Cardiac muscle cell (in vitro differentiated cells and primary cell): ENCODE measurements at regions not wholly inside any gene's neighbourhood (a gene's known extent, or its start where the extent isn't known, plus 50 kb on each side); places are given as distances from the start of the nearest gene placed in this dataset.

Source experiments
- DNase-seq, 2 donors: peaks; one replicate each; pipeline versions ENCODE4 v3.0.0 to v3.0.0-alpha.2; 2010 to 2017; ENCODE audit warnings: low read depth in 1 of 2, low spot score in 1 of 2
- H3K27ac ChIP-seq: fragments of 200-600 bp; sonication (generic); 2 replicates; pipeline ENCODE4 v1.5.1; 2016
- H3K27me3 ChIP-seq: fragments of 200-600 bp; sonication (generic); 2 replicates; pipeline ENCODE4 v1.6.0; 2016; ENCODE audit warnings: control low read depth
- H3K36me3 ChIP-seq: fragments of 200-600 bp; sonication (generic); 2 replicates; pipeline ENCODE4 v1.5.1; 2016; ENCODE audit warnings: control low read depth
- H3K4me1 ChIP-seq: fragments of 200-600 bp; sonication (generic); 2 replicates; pipeline ENCODE4 v1.8.1; 2017; ENCODE audit warnings: low read depth, mild to moderate bottlenecking, mixed run types
- H3K4me3 ChIP-seq: fragments of 200-600 bp; sonication (generic); 2 replicates; pipeline ENCODE4 v1.5.1; 2016; ENCODE audit warnings: mild to moderate bottlenecking
- H3K9me3 ChIP-seq: fragments of 200-600 bp; sonication (generic); 2 replicates; pipeline ENCODE4 v1.5.1; 2017; ENCODE audit warnings: low read depth, mild to moderate bottlenecking, control low read depth
- CTCF ChIP-seq: IDR thresholded peaks from 2 replicates; pipeline ENCODE4 v1.5.1; 2012; ENCODE audit warnings: low read depth, mild to moderate bottlenecking, low read length

GRCh38 chr6:19342616-19343015 lies 494.6 kb upstream of the ID4 start:
- Histone ChIP-seq H3K27me3 (no peaks in the 10 kb centered on the region), H3K4me1 (no peaks in the 10 kb centered on the region), H3K9me3 (no peaks in the 10 kb centered on the region), H3K4me3 (no peak overlapping the region), H3K36me3 (no peaks in the 10 kb centered on the region), H3K27ac (no peak overlapping the region)
- peak in 1 of 2 donors; percentile 29 for DNase-seq
- TF ChIP-seq CTCF: no peak

- H3K4me3 ChIP-seq: no peak overlapping the region
- H3K27ac ChIP-seq: no peak overlapping the region
- no peak for DNase-seq
- no peaks in the 10 kb centered on the region for H3K9me3 ChIP-seq
- no peak for TF ChIP-seq CTCF
- H3K4me1 ChIP-seq: peaks cover 11% of the 10 kb centered on the region
- H3K27me3 ChIP-seq: no peaks in the 10 kb centered on the region
- no peaks in the 10 kb centered on the region for H3K36me3 ChIP-seq
These were observed 487.7 kb upstream of the ID4 start for GRCh38 chr6:19349429-19349828.

GRCh38 chr6:19354181-19354580 lies 483.0 kb upstream of the ID4 start:
- H3K27me3 ChIP-seq: no peaks in the 10 kb centered on the region
- TF ChIP-seq CTCF: no peak
- no peaks in the 10 kb centered on the region for H3K9me3 ChIP-seq
- no peak overlapping the region for H3K27ac ChIP-seq
- peaks cover 11% of the 10 kb centered on the region for H3K4me1 ChIP-seq
- H3K36me3 ChIP-seq: no peaks in the 10 kb centered on the region
- no peak overlapping the region for H3K4me3 ChIP-seq
- no peak for DNase-seq

GRCh38 chr6:19356692-19357091 lies 480.5 kb upstream of the ID4 start:
- TF ChIP-seq CTCF: no peak
- DNase-seq: no peak
- Histone ChIP-seq H3K27ac (no peak overlapping the region), H3K9me3 (no peaks in the 10 kb centered on the region), H3K36me3 (no peaks in the 10 kb centered on the region), H3K4me3 (no peak overlapping the region), H3K27me3 (no peaks in the 10 kb centered on the region), H3K4me1 (peaks cover 11% of the 10 kb centered on the region)

GRCh38 chr6:19362396-19362795 lies 474.8 kb upstream of the ID4 start:
- no peak for TF ChIP-seq CTCF
- Histone ChIP-seq H3K4me3 (no peak overlapping the region), H3K27me3 (no peaks in the 10 kb centered on the region), H3K4me1 (no peaks in the 10 kb centered on the region), H3K27ac (no peak overlapping the region), H3K36me3 (no peaks in the 10 kb centered on the region), H3K9me3 (no peaks in the 10 kb centered on the region)
- no peak for DNase-seq

GRCh38 chr6:19368511-19368910 lies 468.7 kb upstream of the ID4 start:
- Histone ChIP-seq H3K4me3 (no peak overlapping the region), H3K27ac (no peak overlapping the region), H3K27me3 (no peaks in the 10 kb centered on the region), H3K36me3 (no peaks in the 10 kb centered on the region), H3K4me1 (peaks cover 14% of the 10 kb centered on the region), H3K9me3 (no peaks in the 10 kb centered on the region)
- no peak for TF ChIP-seq CTCF
- DNase-seq: peak in 1 of 2 donors; percentile 47
